ENCODE measurements at regions not wholly inside any gene's neighbourhood (a gene's known extent, or its start where the extent isn't known, plus 50 kb on each side); places are given as distances from the start of the nearest gene placed in this dataset.

GRCh38 chrY:12410696-12411095 lies 290.3 kb upstream of the USP9Y start:
- TF ChIP-seq CTCF (IDR thresholded peaks at IDR 0.05) (no peak), POLR2A (IDR thresholded peaks at IDR 0.05) (no peak), POLR2AphosphoS5 (IDR thresholded peaks at IDR 0.05) (no peak), EP300 (IDR thresholded peaks at IDR 0.05) (no peak)
